ENCODE measurements at regions not wholly inside any gene's neighbourhood (a gene's known extent, or its start where the extent isn't known, plus 50 kb on each side); places are given as distances from the start of the nearest gene placed in this dataset.

- no peak overlapping the region for H3K9ac ChIP-seq (ENCODE audit: low read depth in 1 of 2, low read length in 2 of 2)
- no peak for TF ChIP-seq MAX (IDR thresholded peaks at IDR 0.05)
- no peak for TF ChIP-seq ATF3 (IDR thresholded peaks at IDR 0.05)
- TF ChIP-seq EGR1 (IDR thresholded peaks at IDR 0.05; ENCODE audit: low read depth in 2 of 2), result no peak
- no peak overlapping the region for H3K4me3 ChIP-seq (ENCODE audit: low read depth in 1 of 3, low read length in 3 of 3)
- no peak for DNase-seq (ENCODE audit: low spot score)
- H3K27ac ChIP-seq (ENCODE audit: low read depth in 1 of 2, low read length in 2 of 2), result no peak overlapping the region
- 71% methylated on average over 8 of the region's 8 CpGs for WGBS
- H3K9me3 ChIP-seq (ENCODE audit: control insufficient read depth in 4 of 4, low read length in 3 of 4), result peaks cover 0 to 4% (median 0%) of the 10 kb centered on the region in 4 donors
- H3K4me1 ChIP-seq (ENCODE audit: control insufficient read depth in 4 of 4, insufficient read depth in 4 of 4, low read length in 3 of 4), result no peaks in the 10 kb centered on the region
- no peaks in the 10 kb centered on the region for H3K27me3 ChIP-seq (ENCODE audit: control insufficient read depth in 4 of 4, insufficient read depth in 4 of 4, low read length in 3 of 4)
- no peaks in the 10 kb centered on the region for H3K36me3 ChIP-seq (ENCODE audit: control insufficient read depth in 4 of 4, insufficient read depth in 3 of 4, low read depth in 1 of 4, low read length in 3 of 4)
Observed at GRCh38 chr5:174552428-174552827, 172.0 kb upstream of the MSX2 start.

- H3K4me3 ChIP-seq (ENCODE audit: low read depth in 1 of 3, low read length in 3 of 3), result no peak overlapping the region
- H3K27me3 ChIP-seq (ENCODE audit: control insufficient read depth in 4 of 4, insufficient read depth in 4 of 4, low read length in 3 of 4), result peaks cover 0 to 2% (median 0%) of the 10 kb centered on the region in 4 donors
- H3K27ac ChIP-seq (ENCODE audit: low read depth in 1 of 2, low read length in 2 of 2), result no peak overlapping the region
- no peaks in the 10 kb centered on the region for H3K4me1 ChIP-seq (ENCODE audit: control insufficient read depth in 4 of 4, insufficient read depth in 4 of 4, low read length in 3 of 4)
- WGBS, result 81% methylated on average over 12 of the region's 12 CpGs
- H3K9me3 ChIP-seq (ENCODE audit: control insufficient read depth in 4 of 4, low read length in 3 of 4), result no peaks in the 10 kb centered on the region
- DNase-seq (ENCODE audit: low spot score), result no peak
- TF ChIP-seq ZBTB33 (IDR thresholded peaks at IDR 0.05), result no peak
- TF ChIP-seq RXRA (IDR thresholded peaks at IDR 0.05), result no peak
- TF ChIP-seq FOXA1 (IDR thresholded peaks at IDR 0.05), result no peak
- TF ChIP-seq EGR1 (IDR thresholded peaks at IDR 0.05; ENCODE audit: low read depth in 2 of 2), result no peak
- TF ChIP-seq SP1 (IDR thresholded peaks at IDR 0.05), result no peak
- TF ChIP-seq REST (IDR thresholded peaks at IDR 0.05), result no peak
- TF ChIP-seq TAF1 (conservative IDR thresholded peaks at IDR 0.05), result no peak
- no peaks in the 10 kb centered on the region for H3K36me3 ChIP-seq (ENCODE audit: control insufficient read depth in 4 of 4, insufficient read depth in 3 of 4, low read depth in 1 of 4, low read length in 3 of 4)
- H3K9ac ChIP-seq (ENCODE audit: low read depth in 1 of 2, low read length in 2 of 2), result no peak overlapping the region
Observed at GRCh38 chr5:174553556-174553955, 170.8 kb upstream of the MSX2 start.

GRCh38 chr5:174555726-174556125, 168.7 kb upstream of the MSX2 start:
- WGBS, result 80% methylated on average over 9 of the region's 9 CpGs
- Histone ChIP-seq H3K4me3 (ENCODE audit: low read depth in 1 of 3, low read length in 3 of 3) (no peak overlapping the region), H3K36me3 (ENCODE audit: control insufficient read depth in 4 of 4, insufficient read depth in 3 of 4, low read depth in 1 of 4, low read length in 3 of 4) (no peaks in the 10 kb centered on the region), H3K9ac (ENCODE audit: low read depth in 1 of 2, low read length in 2 of 2) (no peak overlapping the region), H3K27me3 (ENCODE audit: control insufficient read depth in 4 of 4, insufficient read depth in 4 of 4, low read length in 3 of 4) (peaks cover 0 to 2% (median 0%) of the 10 kb centered on the region in 4 donors), H3K9me3 (ENCODE audit: control insufficient read depth in 4 of 4, low read length in 3 of 4) (no peaks in the 10 kb centered on the region), H3K4me1 (ENCODE audit: control insufficient read depth in 4 of 4, insufficient read depth in 4 of 4, low read length in 3 of 4) (no peaks in the 10 kb centered on the region), H3K27ac (ENCODE audit: low read depth in 1 of 2, low read length in 2 of 2) (no peak overlapping the region)
- no peak for DNase-seq (ENCODE audit: low spot score)
- TF ChIP-seq YY1 (IDR thresholded peaks at IDR 0.05) (no peak), ATF3 (IDR thresholded peaks at IDR 0.05) (no peak), CTCF (IDR thresholded peaks at IDR 0.05; ENCODE audit: low read depth, low read length, missing input control) (no peak), HNF4A (conservative IDR thresholded peaks at IDR 0.05) (no peak)
